Gastrocnemius medialis (tissue), 4 donors: ENCODE measurements at regions not wholly inside any gene's neighbourhood (a gene's known extent, or its start where the extent isn't known, plus 50 kb on each side); places are given as distances from the start of the nearest gene placed in this dataset.

Source experiments
- CTCF ChIP-seq, 5 experiments: fragments of 450-650 bp in 3 of 5; fragments of 200-600 bp in 2 of 5; sonication (generic) in 2 of 5; IDR thresholded peaks in 4 of 5; conservative IDR thresholded peaks in 1 of 5; 1 replicate in 4 of 5; 2 replicates in 1 of 5; pipeline ENCODE4 v1.5.1; 2016 to 2019; ENCODE audit warnings: antibody characterized with exemption in 5 of 5, mild to moderate bottlenecking in 3 of 5, moderate library complexity in 3 of 5
- POLR2A ChIP-seq, 2 donors: fragments of 450-650 bp; IDR thresholded peaks; one replicate each; pipeline ENCODE4 v1.6.1; 2017; ENCODE audit warnings: antibody characterized with exemption in 2 of 2, mild to moderate bottlenecking in 2 of 2, moderate library complexity in 2 of 2

- no peak for TF ChIP-seq CTCF (IDR thresholded peaks at IDR 0.05 in 4 of 5, conservative IDR thresholded peaks at IDR 0.05 in 1 of 5)
- TF ChIP-seq POLR2A (IDR thresholded peaks at IDR 0.05) = no peak
Measured at GRCh38 chr11:92738276-92738675, 231.2 kb upstream of the MTNR1B start.
